Activated CD4-positive, alpha-beta T cell treated with anti-CD3 and anti-CD28 coated beads, Interleukin-2, amount 10 ng/mL, durations not matched to agents 24 days and 14 days (primary cell): ENCODE measurements at regions not wholly inside any gene's neighbourhood (a gene's known extent, or its start where the extent isn't known, plus 50 kb on each side); places are given as distances from the start of the nearest gene placed in this dataset.

Source experiments
- DNase-seq: peaks from one replicate; pipeline ENCODE4 v3.0.0; 2022
- H3K27ac Mint-ChIP-seq: one replicate; pipeline ENCODE4 v1.8.0; 2022; ENCODE audit warnings: mild to moderate bottlenecking, mixed read lengths
- H3K27me3 Mint-ChIP-seq: one replicate; pipeline ENCODE4 v1.8.0; 2022; ENCODE audit warnings: mixed read lengths
- H3K36me3 Mint-ChIP-seq: one replicate; pipeline ENCODE4 v1.8.0; 2022; ENCODE audit warnings: low read depth, mild to moderate bottlenecking, mixed read lengths
- H3K4me1 Mint-ChIP-seq: one replicate; pipeline ENCODE4 v1.8.0; 2021; ENCODE audit warnings: mixed read lengths
- H3K4me3 Mint-ChIP-seq: one replicate; pipeline ENCODE4 v1.8.0; 2022; ENCODE audit warnings: mild to moderate bottlenecking, moderate library complexity, mixed read lengths
- H3K9me3 Mint-ChIP-seq: one replicate; pipeline ENCODE4 v1.8.0; 2021; ENCODE audit warnings: mixed read lengths
- intact Hi-C: fragments of 100-400 bp; cut with micrococcal nuclease; formaldehyde crosslinking; loops from one replicate; pipeline ENCODE4 v1.15.1; 2023

- Mint-ChIP-seq H3K4me3 (no peak overlapping the region), H3K27me3 (no peaks in the 10 kb centered on the region), H3K27ac (no peak overlapping the region), H3K9me3 (no peaks in the 10 kb centered on the region), H3K4me1 (no peaks in the 10 kb centered on the region), H3K36me3 (no peaks in the 10 kb centered on the region)
- intact Hi-C loops = no loop called here
- no peak for DNase-seq
These were observed 174.2 kb upstream of the ARHGAP20 start for GRCh38 chr11:110886288-110886970.

- Mint-ChIP-seq H3K27me3 (no peaks in the 10 kb centered on the region), H3K4me1 (no peaks in the 10 kb centered on the region), H3K9me3 (peaks cover 4% of the 10 kb centered on the region), H3K27ac (no peak overlapping the region), H3K4me3 (no peak overlapping the region), H3K36me3 (no peaks in the 10 kb centered on the region)
- intact Hi-C loops = no loop called here
- no peak for DNase-seq
These were observed 171.0 kb upstream of the ARHGAP20 start for GRCh38 chr11:110883256-110883655.

GRCh38 chr11:110878513-110878912, 166.3 kb upstream of the ARHGAP20 start:
- H3K27ac Mint-ChIP-seq = no peak overlapping the region
- H3K9me3 Mint-ChIP-seq = peaks cover 4% of the 10 kb centered on the region
- H3K4me1 Mint-ChIP-seq = no peaks in the 10 kb centered on the region
- H3K4me3 Mint-ChIP-seq = no peak overlapping the region
- no peaks in the 10 kb centered on the region for H3K27me3 Mint-ChIP-seq
- no peak for DNase-seq
- intact Hi-C loops = no loop called here
- no peaks in the 10 kb centered on the region for H3K36me3 Mint-ChIP-seq

- Mint-ChIP-seq H3K27ac (no peak overlapping the region), H3K9me3 (peaks cover under 1% of the 10 kb centered on the region), H3K27me3 (no peaks in the 10 kb centered on the region), H3K4me1 (no peaks in the 10 kb centered on the region), H3K4me3 (no peak overlapping the region), H3K36me3 (no peaks in the 10 kb centered on the region)
- intact Hi-C loops = no loop called here
- no peak for DNase-seq
These were observed 162.3 kb upstream of the ARHGAP20 start for GRCh38 chr11:110874437-110875030.

- H3K36me3 Mint-ChIP-seq = no peaks in the 10 kb centered on the region
- H3K27me3 Mint-ChIP-seq = no peaks in the 10 kb centered on the region
- H3K4me1 Mint-ChIP-seq = no peaks in the 10 kb centered on the region
- H3K9me3 Mint-ChIP-seq = no peaks in the 10 kb centered on the region
- H3K27ac Mint-ChIP-seq = no peak overlapping the region
- H3K4me3 Mint-ChIP-seq = no peak overlapping the region
- DNase-seq = no peak
- intact Hi-C loops = no loop called here
These were observed 161.7 kb upstream of the ARHGAP20 start for GRCh38 chr11:110873975-110874374.

GRCh38 chr11:110870816-110871522, 158.7 kb upstream of the ARHGAP20 start:
- Mint-ChIP-seq H3K4me3 (no peak overlapping the region), H3K27ac (no peak overlapping the region), H3K4me1 (no peaks in the 10 kb centered on the region), H3K36me3 (no peaks in the 10 kb centered on the region), H3K27me3 (no peaks in the 10 kb centered on the region), H3K9me3 (no peaks in the 10 kb centered on the region)
- no peak for DNase-seq
- intact Hi-C loops = no loop called here

GRCh38 chr11:110867951-110868350, 155.7 kb upstream of the ARHGAP20 start:
- Mint-ChIP-seq H3K4me3 (no peak overlapping the region), H3K36me3 (no peaks in the 10 kb centered on the region), H3K4me1 (no peaks in the 10 kb centered on the region), H3K27ac (no peak overlapping the region), H3K27me3 (no peaks in the 10 kb centered on the region), H3K9me3 (no peaks in the 10 kb centered on the region)
- intact Hi-C loops = no loop called here
- DNase-seq = no peak

GRCh38 chr11:110866081-110866480, 153.8 kb upstream of the ARHGAP20 start:
- H3K36me3 Mint-ChIP-seq = no peaks in the 10 kb centered on the region
- no peaks in the 10 kb centered on the region for H3K27me3 Mint-ChIP-seq
- intact Hi-C loops = no loop called here
- no peaks in the 10 kb centered on the region for H3K4me1 Mint-ChIP-seq
- no peak overlapping the region for H3K27ac Mint-ChIP-seq
- no peaks in the 10 kb centered on the region for H3K9me3 Mint-ChIP-seq
- H3K4me3 Mint-ChIP-seq = no peak overlapping the region
- DNase-seq = no peak

- H3K4me1 Mint-ChIP-seq = no peaks in the 10 kb centered on the region
- no peak overlapping the region for H3K4me3 Mint-ChIP-seq
- DNase-seq = no peak
- H3K36me3 Mint-ChIP-seq = no peaks in the 10 kb centered on the region
- H3K27me3 Mint-ChIP-seq = no peaks in the 10 kb centered on the region
- intact Hi-C loops = no loop called here
- H3K9me3 Mint-ChIP-seq = no peaks in the 10 kb centered on the region
- H3K27ac Mint-ChIP-seq = no peak overlapping the region
These were observed 150.2 kb upstream of the ARHGAP20 start for GRCh38 chr11:110862407-110862806.

- DNase-seq = no peak
- H3K36me3 Mint-ChIP-seq = no peaks in the 10 kb centered on the region
- H3K4me3 Mint-ChIP-seq = no peak overlapping the region
- no peak overlapping the region for H3K27ac Mint-ChIP-seq
- no peaks in the 10 kb centered on the region for H3K27me3 Mint-ChIP-seq
- no peaks in the 10 kb centered on the region for H3K4me1 Mint-ChIP-seq
- H3K9me3 Mint-ChIP-seq = no peaks in the 10 kb centered on the region
- intact Hi-C loops = loop anchor here (2.0 kb wide), 1 partner anchor 42 kb away; no protein-coding TSS in a partner anchor
These were observed 148.2 kb upstream of the ARHGAP20 start for GRCh38 chr11:110860461-110860860.

GRCh38 chr11:110859998-110860397, 147.8 kb upstream of the ARHGAP20 start:
- no peak for DNase-seq
- H3K36me3 Mint-ChIP-seq = no peaks in the 10 kb centered on the region
- no peaks in the 10 kb centered on the region for H3K27me3 Mint-ChIP-seq
- H3K27ac Mint-ChIP-seq = no peak overlapping the region
- intact Hi-C loops = loop anchor here (2.0 kb wide), 1 partner anchor 41 kb away; no protein-coding TSS in a partner anchor
- H3K4me1 Mint-ChIP-seq = no peaks in the 10 kb centered on the region
- no peaks in the 10 kb centered on the region for H3K9me3 Mint-ChIP-seq
- no peak overlapping the region for H3K4me3 Mint-ChIP-seq

GRCh38 chr11:110859240-110859840, 147.1 kb upstream of the ARHGAP20 start:
- no peak for DNase-seq
- no peaks in the 10 kb centered on the region for H3K27me3 Mint-ChIP-seq
- intact Hi-C loops = no loop called here
- no peak overlapping the region for H3K4me3 Mint-ChIP-seq
- H3K9me3 Mint-ChIP-seq = no peaks in the 10 kb centered on the region
- H3K4me1 Mint-ChIP-seq = no peaks in the 10 kb centered on the region
- no peaks in the 10 kb centered on the region for H3K36me3 Mint-ChIP-seq
- no peak overlapping the region for H3K27ac Mint-ChIP-seq

GRCh38 chr11:110858547-110858921, 146.3 kb upstream of the ARHGAP20 start:
- intact Hi-C loops = no loop called here
- no peak for DNase-seq
- H3K4me1 Mint-ChIP-seq = no peaks in the 10 kb centered on the region
- no peak overlapping the region for H3K27ac Mint-ChIP-seq
- no peak overlapping the region for H3K4me3 Mint-ChIP-seq
- H3K9me3 Mint-ChIP-seq = no peaks in the 10 kb centered on the region
- H3K36me3 Mint-ChIP-seq = no peaks in the 10 kb centered on the region
- no peaks in the 10 kb centered on the region for H3K27me3 Mint-ChIP-seq

GRCh38 chr11:110857892-110858546, 145.8 kb upstream of the ARHGAP20 start:
- no peak for DNase-seq
- Mint-ChIP-seq H3K4me1 (no peaks in the 10 kb centered on the region), H3K9me3 (no peaks in the 10 kb centered on the region), H3K36me3 (no peaks in the 10 kb centered on the region), H3K27ac (no peak overlapping the region), H3K27me3 (no peaks in the 10 kb centered on the region), H3K4me3 (no peak overlapping the region)
- intact Hi-C loops = no loop called here
